ENCODE measurements at regions not wholly inside any gene's neighbourhood (a gene's known extent, or its start where the extent isn't known, plus 50 kb on each side); places are given as distances from the start of the nearest gene placed in this dataset.

DNA sequence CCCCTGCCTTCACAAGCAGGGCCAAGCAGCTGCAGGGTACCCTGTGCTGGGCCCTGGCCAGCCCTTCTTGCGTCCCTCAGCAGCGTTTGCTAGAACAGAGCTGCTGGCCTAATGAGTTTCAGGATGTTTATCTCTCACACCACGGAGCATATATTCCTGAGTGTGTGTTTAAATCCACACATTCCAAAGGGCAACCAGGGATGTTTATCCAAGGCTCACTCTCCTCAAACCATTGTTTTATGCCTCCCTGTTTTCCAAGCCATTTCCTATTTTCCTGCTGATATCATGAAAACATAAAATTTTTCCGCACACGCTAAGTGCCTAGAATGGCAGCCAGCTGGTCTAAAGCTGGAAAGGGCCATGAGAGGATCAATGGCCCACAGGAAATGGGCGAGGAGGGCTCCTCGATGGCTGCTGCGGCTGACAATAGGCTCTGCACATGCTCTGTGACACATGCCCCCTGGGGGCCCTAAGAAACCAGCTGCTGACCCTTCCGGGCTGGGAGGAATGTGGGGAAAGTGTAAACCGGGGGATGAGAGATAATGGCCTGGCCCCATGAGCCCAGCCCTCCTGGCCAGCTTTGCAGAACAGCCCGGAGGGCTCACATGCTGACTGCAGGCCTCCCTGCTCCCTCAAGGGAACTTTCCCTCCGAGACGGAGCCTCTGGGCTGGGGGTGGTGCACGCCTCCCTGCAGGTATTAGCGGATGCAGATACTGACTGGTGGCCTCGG lies 194.0 kb downstream of the NDUFA10 start:
- Histone ChIP-seq H3K9ac (ENCODE audit: control insufficient read depth, insufficient read depth, low read length) (no peak overlapping the region), H3K27ac (ENCODE audit: control insufficient read depth, insufficient read depth) (no peak overlapping the region), H3K4me2 (ENCODE audit: control insufficient read depth, insufficient read depth) (no peak overlapping the region), H3K27me3 (replicated peaks in 1 of 2; ENCODE audit: control insufficient read depth in 2 of 2, insufficient read depth in 2 of 2, low read length in 1 of 2) (no peaks in the 10 kb centered on the region), H3K4me1 (ENCODE audit: control insufficient read depth, insufficient read depth, low read length) (no peaks in the 10 kb centered on the region), H3K9me3 (replicated peaks; ENCODE audit: control insufficient read depth, insufficient read depth, low read length) (no peaks in the 10 kb centered on the region; the same call in 2 of the 3 replicates), H4K20me1 (ENCODE audit: control insufficient read depth, insufficient read depth) (no peaks in the 10 kb centered on the region), H3K36me3 (ENCODE audit: control insufficient read depth in 2 of 2, insufficient read depth in 2 of 2, low read length in 1 of 2) (no peaks in the 10 kb centered on the region), H3K79me2 (ENCODE audit: control insufficient read depth, insufficient read depth, low read length) (no peaks in the 10 kb centered on the region), H3K4me3 (no peak overlapping the region), H2AFZ (ENCODE audit: control insufficient read depth, low read depth, low read length) (no peak overlapping the region)
- POLR2A ChIA-PET: no interaction called here
- no peak for ATAC-seq
- no peak for FAIRE-seq
- no peak for TF ChIP-seq ZBTB33 (IDR thresholded peaks at IDR 0.05)
- no peak for TF ChIP-seq IRF3 (IDR thresholded peaks at IDR 0.05)
- TF ChIP-seq NR2C2 (IDR thresholded peaks at IDR 0.05; ENCODE audit: borderline replicate concordance, control insufficient read depth, insufficient read length, low read depth): no peak
- no peak for TF ChIP-seq TCF7 (IDR thresholded peaks at IDR 0.05; ENCODE audit: borderline replicate concordance)
- TF ChIP-seq KAT2A (conservative IDR thresholded peaks at IDR 0.05; ENCODE audit: control insufficient read depth, low read depth, low read length): no peak
- TF ChIP-seq FOS (IDR thresholded peaks at IDR 0.05; ENCODE audit: borderline replicate concordance, extremely low read depth, insufficient read length): no peak
- no peak for TF ChIP-seq CHD2 (IDR thresholded peaks at IDR 0.05; ENCODE audit: borderline replicate concordance, low read depth, low read length)
- TF ChIP-seq IKZF1 (conservative IDR thresholded peaks at IDR 0.05): no peak
- TF ChIP-seq PAX8 (IDR thresholded peaks at IDR 0.05): no peak
- TF ChIP-seq E2F4 (IDR thresholded peaks at IDR 0.05; ENCODE audit: low read depth, low read length): no peak
- TF ChIP-seq TCF3 (IDR thresholded peaks at IDR 0.05; ENCODE audit: borderline replicate concordance, insufficient read depth, low read depth, low read length): no peak
- TF ChIP-seq MEF2B (IDR thresholded peaks at IDR 0.05; ENCODE audit: partially characterized antibody, poor library complexity, severe bottlenecking): no peak
- no peak for TF ChIP-seq SPI1 (IDR thresholded peaks at IDR 0.05; ENCODE audit: borderline replicate concordance, insufficient read depth, low read depth, low read length)
- RAD21 ChIA-PET (ENCODE audit: unreplicated experiment): no interaction called here
- in situ Hi-C loops (cut with MboI): no loop called here
- 25% methylated on average over 16 of the region's 16 CpGs for WGBS (ENCODE audit: insufficient coverage, insufficient replicate concordance, low lambda C conversion rate, missing lambda C conversion rate)
- no TSS peak for BruUV-seq (replicated peaks)
- SMC1A ChIA-PET (ENCODE audit: uncharacterized antibody, unreplicated experiment): no interaction called here
- CTCF ChIA-PET: no interaction called here
- intact Hi-C loops (cut with micrococcal nuclease; ENCODE audit: unreplicated experiment): no loop called here
- no peak for DNase-seq (ENCODE audit: low read depth, low spot score)

Measured in GM12878 (cell line).